ENCODE measurements at regions not wholly inside any gene's neighbourhood (a gene's known extent, or its start where the extent isn't known, plus 50 kb on each side); places are given as distances from the start of the nearest gene placed in this dataset.

- TF ChIP-seq ZFX (IDR thresholded peaks at IDR 0.05; ENCODE audit: borderline replicate concordance) (no peak), CTCF (IDR thresholded peaks at IDR 0.05) (no peak)
- no peak overlapping the region for H3K27ac ChIP-seq
Measured at GRCh38 chr13:111614009-111614408, 293.6 kb downstream of the TEX29 start.

GRCh38 chr13:111614613-111615012 lies 294.2 kb downstream of the TEX29 start:
- no peak overlapping the region for H3K27ac ChIP-seq
- no peak for TF ChIP-seq ZFX (IDR thresholded peaks at IDR 0.05; ENCODE audit: borderline replicate concordance)
- no peak for TF ChIP-seq CTCF (IDR thresholded peaks at IDR 0.05)

- TF ChIP-seq CTCF (IDR thresholded peaks at IDR 0.05), result no peak
- no peak for TF ChIP-seq ZFX (IDR thresholded peaks at IDR 0.05; ENCODE audit: borderline replicate concordance)
- no peak overlapping the region for H3K27ac ChIP-seq
Measured at GRCh38 chr13:111616203-111616602, 295.8 kb downstream of the TEX29 start.

- TF ChIP-seq ZFX (IDR thresholded peaks at IDR 0.05; ENCODE audit: borderline replicate concordance) (no peak), CTCF (IDR thresholded peaks at IDR 0.05) (no peak)
- H3K27ac ChIP-seq, result no peak overlapping the region
Measured at GRCh38 chr13:111620166-111620565, 299.7 kb downstream of the TEX29 start.

- TF ChIP-seq ZFX (IDR thresholded peaks at IDR 0.05; ENCODE audit: borderline replicate concordance) (no peak), CTCF (IDR thresholded peaks at IDR 0.05) (no peak)
- H3K27ac ChIP-seq, result no peak overlapping the region
Measured at GRCh38 chr13:111620586-111620985, 300.1 kb downstream of the TEX29 start.

GRCh38 chr13:111621164-111621563 lies 300.7 kb downstream of the TEX29 start:
- no peak overlapping the region for H3K27ac ChIP-seq
- TF ChIP-seq ZFX (IDR thresholded peaks at IDR 0.05; ENCODE audit: borderline replicate concordance) (no peak), CTCF (IDR thresholded peaks at IDR 0.05) (no peak)

GRCh38 chr13:111622051-111622531 lies 301.6 kb downstream of the TEX29 start:
- TF ChIP-seq CTCF (IDR thresholded peaks at IDR 0.05), result no peak
- no peak for TF ChIP-seq ZFX (IDR thresholded peaks at IDR 0.05; ENCODE audit: borderline replicate concordance)
- no peak overlapping the region for H3K27ac ChIP-seq
